Bronchial epithelial cell (primary cell): ENCODE measurements at regions not wholly inside any gene's neighbourhood (a gene's known extent, or its start where the extent isn't known, plus 50 kb on each side); places are given as distances from the start of the nearest gene placed in this dataset.

Source experiments
- DNase-seq: peaks from one replicate; pipeline ENCODE4 v3.0.0-alpha.2; 2010; ENCODE audit warnings: low read depth
- FAIRE-seq: peaks from 2 replicates; lab custom pipeline; 2011; peaks lifted over from hg19 to GRCh38; lab: Jason Lieb, UNC
- H3K27me3 ChIP-seq: 2 replicates; pipeline ENCODE4 v1.5.1; 2011; ENCODE audit warnings: low read length; ENCODE audit not compliant: control insufficient read depth, insufficient read depth
- H3K36me3 ChIP-seq: 2 replicates; pipeline ENCODE4 v1.5.1; 2011; ENCODE audit warnings: low read length; ENCODE audit not compliant: control insufficient read depth, insufficient read depth
- H3K4me3 ChIP-seq: 2 replicates; pipeline ENCODE4 v1.5.1; 2011; ENCODE audit warnings: mild to moderate bottlenecking, low read depth, low read length, control low read depth
- TF ChIP-seq, protein P1 (sequence below): IDR thresholded peaks from 2 replicates; pipeline ENCODE4 v1.5.1; 2011; ENCODE audit warnings: mild to moderate bottlenecking, moderate library complexity, low read length, control low read depth, inconsistent platforms; ENCODE audit not compliant: insufficient read depth, severe bottlenecking

GRCh38 chr3:117285737-117286136 lies 576.2 kb downstream of the TUSC7 start:
- DNase-seq (no peak), FAIRE-seq (no peak)
- TF ChIP-seq, protein P1, sequence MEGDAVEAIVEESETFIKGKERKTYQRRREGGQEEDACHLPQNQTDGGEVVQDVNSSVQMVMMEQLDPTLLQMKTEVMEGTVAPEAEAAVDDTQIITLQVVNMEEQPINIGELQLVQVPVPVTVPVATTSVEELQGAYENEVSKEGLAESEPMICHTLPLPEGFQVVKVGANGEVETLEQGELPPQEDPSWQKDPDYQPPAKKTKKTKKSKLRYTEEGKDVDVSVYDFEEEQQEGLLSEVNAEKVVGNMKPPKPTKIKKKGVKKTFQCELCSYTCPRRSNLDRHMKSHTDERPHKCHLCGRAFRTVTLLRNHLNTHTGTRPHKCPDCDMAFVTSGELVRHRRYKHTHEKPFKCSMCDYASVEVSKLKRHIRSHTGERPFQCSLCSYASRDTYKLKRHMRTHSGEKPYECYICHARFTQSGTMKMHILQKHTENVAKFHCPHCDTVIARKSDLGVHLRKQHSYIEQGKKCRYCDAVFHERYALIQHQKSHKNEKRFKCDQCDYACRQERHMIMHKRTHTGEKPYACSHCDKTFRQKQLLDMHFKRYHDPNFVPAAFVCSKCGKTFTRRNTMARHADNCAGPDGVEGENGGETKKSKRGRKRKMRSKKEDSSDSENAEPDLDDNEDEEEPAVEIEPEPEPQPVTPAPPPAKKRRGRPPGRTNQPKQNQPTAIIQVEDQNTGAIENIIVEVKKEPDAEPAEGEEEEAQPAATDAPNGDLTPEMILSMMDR, result no peak
- H3K27me3 ChIP-seq, result no peaks in the 10 kb centered on the region
- no peak overlapping the region for H3K4me3 ChIP-seq
- no peaks in the 10 kb centered on the region for H3K36me3 ChIP-seq

GRCh38 chr3:117286488-117286887 lies 576.9 kb downstream of the TUSC7 start:
- TF ChIP-seq, protein P1, result no peak
- FAIRE-seq, result no peak
- H3K36me3 ChIP-seq, result no peaks in the 10 kb centered on the region
- DNase-seq, result no peak
- no peaks in the 10 kb centered on the region for H3K27me3 ChIP-seq
- no peak overlapping the region for H3K4me3 ChIP-seq

DNA sequence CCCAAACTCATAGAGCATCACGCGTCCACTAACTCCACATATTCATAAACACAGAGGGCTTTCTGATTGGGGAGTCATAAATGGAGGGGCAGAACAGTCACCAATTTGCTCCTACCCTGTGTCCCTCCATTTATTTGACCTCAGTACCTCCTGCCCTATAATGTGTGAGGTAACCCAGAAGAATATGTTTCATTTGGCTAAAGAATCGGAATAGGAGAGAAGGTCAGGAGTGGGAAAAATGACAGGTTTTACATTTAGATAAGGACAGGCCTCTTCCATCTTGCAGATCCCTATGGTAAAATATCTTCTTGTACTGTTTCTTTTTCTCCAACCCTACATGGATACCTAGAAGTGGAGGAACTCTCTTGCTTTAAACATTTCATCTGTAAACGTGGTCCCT lies 578.0 kb downstream of the TUSC7 start:
- no peaks in the 10 kb centered on the region for H3K36me3 ChIP-seq
- DNase-seq, result no peak
- TF ChIP-seq, protein P1, result no peak
- no peak overlapping the region for H3K4me3 ChIP-seq
- no peaks in the 10 kb centered on the region for H3K27me3 ChIP-seq
- no peak for FAIRE-seq

DNA sequence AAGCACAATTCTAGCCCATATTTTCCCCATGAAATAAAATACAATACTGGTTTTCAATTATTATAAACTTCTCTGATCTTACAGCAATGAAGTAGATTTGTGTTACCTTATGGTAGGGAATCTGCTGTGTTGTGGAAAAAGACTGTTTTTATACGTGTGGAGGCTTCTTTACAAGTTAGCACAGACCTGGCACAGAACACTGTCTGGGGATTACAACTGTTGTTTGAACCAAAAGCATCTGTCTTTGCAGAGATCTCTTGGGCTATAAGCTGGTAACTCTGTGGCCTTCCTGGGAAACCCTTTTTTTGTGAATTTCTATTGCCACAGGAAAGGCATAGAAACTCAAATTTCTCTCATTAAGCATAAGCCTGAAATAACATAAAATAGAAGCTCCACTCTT lies 581.9 kb downstream of the TUSC7 start:
- Histone ChIP-seq H3K36me3 (no peaks in the 10 kb centered on the region), H3K27me3 (no peaks in the 10 kb centered on the region), H3K4me3 (no peak overlapping the region)
- no peak for DNase-seq
- FAIRE-seq, result no peak
- TF ChIP-seq, protein P1, result no peak

GRCh38 chr3:117297065-117297464 lies 587.5 kb downstream of the TUSC7 start:
- Histone ChIP-seq H3K27me3 (no peaks in the 10 kb centered on the region), H3K4me3 (no peak overlapping the region), H3K36me3 (no peaks in the 10 kb centered on the region)
- TF ChIP-seq, protein P1, result no peak
- DNase-seq (no peak), FAIRE-seq (no peak)

- FAIRE-seq, result no peak
- TF ChIP-seq, protein P1, result no peak
- DNase-seq, result no peak
- no peaks in the 10 kb centered on the region for H3K36me3 ChIP-seq
- H3K4me3 ChIP-seq, result no peak overlapping the region
- H3K27me3 ChIP-seq, result no peaks in the 10 kb centered on the region
These were observed 588.0 kb downstream of the TUSC7 start for GRCh38 chr3:117297541-117297940.
